ENCODE measurements at regions not wholly inside any gene's neighbourhood (a gene's known extent, or its start where the extent isn't known, plus 50 kb on each side); places are given as distances from the start of the nearest gene placed in this dataset.

- Histone ChIP-seq H3K23me2 (ENCODE audit: insufficient read length, low read depth, low read length, poor library complexity, severe bottlenecking) (no peaks in the 10 kb centered on the region), H2BK120ac (ENCODE audit: low read depth, low read length, poor library complexity, severe bottlenecking) (no peak overlapping the region), H4K91ac (ENCODE audit: insufficient read length, low read depth, low read length) (no peak overlapping the region), H3K79me2 (ENCODE audit: insufficient read depth, low read length) (no peaks in the 10 kb centered on the region), H2BK5ac (ENCODE audit: insufficient read length, low read length) (no peak overlapping the region), H3K23ac (ENCODE audit: insufficient read length, low read depth, low read length) (no peak overlapping the region), H3K9ac (ENCODE audit: extremely low read depth, insufficient read length, low read length) (no peak overlapping the region), H3K4me1 (ENCODE audit: insufficient read depth, low read length) (no peaks in the 10 kb centered on the region), H3T11ph (ENCODE audit: low read length) (no peak overlapping the region), H3K9me3 (ENCODE audit: control insufficient read depth, low read depth, low read length) (no peaks in the 10 kb centered on the region), H4K8ac (replicated peaks; ENCODE audit: insufficient read length, low read depth, low read length) (no peak overlapping the region), H3K56ac (ENCODE audit: insufficient read length, low read depth, low read length) (no peak overlapping the region), H3K27ac (ENCODE audit: insufficient read length, low read depth, low read length) (no peak overlapping the region), H2AK5ac (ENCODE audit: insufficient read length, low read length) (no peak overlapping the region), H3K18ac (ENCODE audit: insufficient read length, low read depth, low read length) (no peak overlapping the region), H4K20me1 (ENCODE audit: control insufficient read depth, insufficient read depth, insufficient read length) (no peaks in the 10 kb centered on the region), H3K4me2 (ENCODE audit: insufficient read depth, insufficient read length, low read length) (no peak overlapping the region), H3K79me1 (ENCODE audit: insufficient read depth, low read depth, low read length, poor library complexity, severe bottlenecking) (no peaks in the 10 kb centered on the region), H3K4ac (ENCODE audit: low read depth, low read length) (no peak overlapping the region), H3K27me3 (ENCODE audit: insufficient read depth, low read length) (no peaks in the 10 kb centered on the region), H4K5ac (ENCODE audit: insufficient read length, low read depth, low read length) (no peak overlapping the region), H2AFZ (ENCODE audit: low read length) (no peak overlapping the region), H2BK12ac (ENCODE audit: insufficient read length, low read depth, low read length) (no peak overlapping the region), H2BK20ac (ENCODE audit: low read depth, low read length, poor library complexity, severe bottlenecking) (no peak overlapping the region), H3K14ac (ENCODE audit: insufficient read depth, low read length) (no peak overlapping the region), H2BK15ac (ENCODE audit: low read depth, low read length) (no peak overlapping the region)
- Mint-ChIP-seq H3K36me3 (ENCODE audit: insufficient read depth in 1 of 3, low read depth in 3 of 3) (no peaks in the 10 kb centered on the region), H3K9me3 (no peaks in the 10 kb centered on the region), H3K27me3 (ENCODE audit: low read depth) (no peaks in the 10 kb centered on the region), H3K4me1 (peaks cover 17 to 18% of the 10 kb centered on the region in 2 experiments), H3K4me3 (no peak overlapping the region), H3K27ac (no peak overlapping the region; a peak in 2 of 7 replicates)
- no peak for TF ChIP-seq CTCF (conservative IDR thresholded peaks at IDR 0.05)
- DNase-seq = no peak
- no CpG with 5 or more reads among the region's 8 CpGs for WGBS (ENCODE audit: extremely low coverage, insufficient read length, low lambda C conversion rate)
Measured at GRCh38 chr7:88495881-88496725, 189.4 kb upstream of the STEAP4 start.
